LNCaP clone FGC (cell line): ENCODE measurements at regions not wholly inside any gene's neighbourhood (a gene's known extent, or its start where the extent isn't known, plus 50 kb on each side); places are given as distances from the start of the nearest gene placed in this dataset.

Source experiments
- DNase-seq: peaks from one replicate; pipeline ENCODE4 v3.0.0-alpha.2; 2011; ENCODE audit warnings: low read depth
- H3K4me3 ChIP-seq: 2 replicates; pipeline ENCODE4 v1.5.1; 2011; ENCODE audit warnings: mild to moderate bottlenecking, low read depth, low read length, control low read depth
- CTCF ChIP-seq: IDR thresholded peaks from 2 replicates; pipeline ENCODE4 v1.5.1; 2012; ENCODE audit warnings: mild to moderate bottlenecking; ENCODE audit not compliant: control insufficient read depth, insufficient read depth; ENCODE audit errors: extremely low read depth

- no peak for DNase-seq
- no peak for TF ChIP-seq CTCF
- no peak overlapping the region for H3K4me3 ChIP-seq
These were observed 329.2 kb upstream of the KITLG start for GRCh38 chr12:88909510-88909909.

DNA sequence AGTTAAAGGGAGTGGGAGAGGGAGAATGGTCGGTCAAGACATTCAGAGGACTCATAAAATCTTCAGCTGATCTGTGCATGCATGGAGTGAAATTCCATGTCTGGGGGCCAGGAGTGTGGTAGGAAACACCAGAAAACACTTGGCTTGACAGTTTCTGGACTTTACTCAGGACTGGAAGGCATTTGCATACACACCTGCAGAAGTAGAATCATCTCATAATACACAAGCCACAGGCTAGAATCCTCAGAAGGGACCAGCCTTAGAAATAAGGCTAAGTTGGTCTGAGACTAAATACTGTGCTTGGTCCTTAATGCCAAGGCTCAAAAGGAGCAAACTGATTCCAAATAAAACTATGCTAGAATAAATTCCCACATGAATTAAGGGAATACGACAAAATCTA lies 328.1 kb upstream of the KITLG start:
- no peak overlapping the region for H3K4me3 ChIP-seq
- DNase-seq, result no peak
- TF ChIP-seq CTCF, result no peak

DNA sequence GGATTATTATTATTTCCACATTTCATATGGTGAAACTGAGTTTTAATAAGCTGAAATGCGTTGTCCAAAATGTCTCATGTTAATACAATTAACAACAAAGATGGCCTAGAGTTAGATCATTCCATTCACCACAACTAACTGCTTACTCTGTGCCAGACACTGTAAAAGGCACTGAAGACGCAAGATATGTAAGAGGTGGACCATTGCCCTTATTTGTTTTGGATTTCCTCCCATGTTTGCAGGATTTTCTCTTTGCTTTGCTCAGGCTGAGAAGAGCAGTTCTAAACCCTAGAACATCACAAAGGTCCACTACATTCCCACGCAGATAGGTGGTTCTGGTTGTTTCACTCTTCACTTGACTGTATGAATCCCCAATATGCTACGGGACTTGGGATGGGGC lies 324.4 kb upstream of the KITLG start:
- no peak overlapping the region for H3K4me3 ChIP-seq
- peak; percentile 96 for DNase-seq
- no peak for TF ChIP-seq CTCF

- DNase-seq, result no peak
- no peak for TF ChIP-seq CTCF
- no peak overlapping the region for H3K4me3 ChIP-seq
These were observed 323.1 kb upstream of the KITLG start for GRCh38 chr12:88903333-88903732.

DNA sequence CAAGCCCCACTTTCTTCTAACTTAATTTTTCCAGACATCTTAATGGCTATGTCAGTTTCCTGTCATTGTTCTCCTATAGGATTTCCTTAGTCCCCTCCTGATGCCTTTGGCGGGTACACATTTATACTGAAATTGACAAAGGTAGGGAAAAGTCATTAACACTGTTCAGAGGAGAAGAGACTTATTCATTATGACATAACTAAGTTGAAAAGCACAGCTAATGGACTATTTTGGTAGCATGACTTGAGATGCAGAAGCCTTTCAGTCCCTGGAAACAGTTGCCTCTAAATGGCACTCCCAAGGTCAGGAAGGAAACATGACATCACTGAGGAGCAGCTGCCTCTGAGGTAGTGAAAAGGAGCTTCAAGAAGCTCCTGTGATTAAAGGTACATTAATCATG lies 317.5 kb upstream of the KITLG start:
- no peak for TF ChIP-seq CTCF
- no peak overlapping the region for H3K4me3 ChIP-seq
- no peak for DNase-seq

DNA sequence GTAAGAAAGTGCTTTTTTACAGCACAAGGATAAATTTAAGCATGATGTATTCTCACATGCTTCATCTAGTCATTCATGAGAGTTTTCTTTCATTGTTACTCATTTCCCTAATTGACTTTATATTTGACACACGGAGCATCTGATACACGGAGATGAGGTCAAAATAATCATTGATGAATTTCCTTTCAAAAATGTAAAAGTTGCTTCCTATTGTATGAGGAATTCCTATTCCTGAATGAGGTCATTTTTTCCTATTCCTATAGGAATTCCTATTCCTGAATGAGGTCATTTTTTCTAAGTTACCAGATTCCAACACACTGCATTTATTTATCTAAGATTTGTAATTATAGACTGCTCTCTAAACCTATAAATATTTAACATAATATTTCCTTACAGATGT lies 316.7 kb upstream of the KITLG start:
- no peak for DNase-seq
- TF ChIP-seq CTCF, result no peak
- no peak overlapping the region for H3K4me3 ChIP-seq

- TF ChIP-seq CTCF, result no peak
- no peak for DNase-seq
- no peak overlapping the region for H3K4me3 ChIP-seq
These were observed 315.4 kb upstream of the KITLG start for GRCh38 chr12:88895634-88896033.
